Loucy (cell line): ENCODE measurements at regions not wholly inside any gene's neighbourhood (a gene's known extent, or its start where the extent isn't known, plus 50 kb on each side); places are given as distances from the start of the nearest gene placed in this dataset.

Experiments
- CTCF ChIP-seq: fragments of 200-600 bp; sonication (generic); conservative IDR thresholded peaks from 2 replicates; pipeline ENCODE4 v1.5.1; 2014; ENCODE audit warnings: mild to moderate bottlenecking, antibody characterized with exemption, low read length
- EZH2phosphoT487 ChIP-seq: fragments of 200-600 bp; IDR thresholded peaks from 2 replicates; pipeline ENCODE4 v1.6.1; 2018; ENCODE audit warnings: antibody characterized with exemption, mild to moderate bottlenecking, moderate library complexity, borderline replicate concordance

GRCh38 chr1:90106311-90106710 is 111.4 kb downstream of the ZNF326 start:
- TF ChIP-seq CTCF (no peak), EZH2phosphoT487 (no peak)
